CD14-positive monocyte (primary cell): ENCODE measurements at regions not wholly inside any gene's neighbourhood (a gene's known extent, or its start where the extent isn't known, plus 50 kb on each side); places are given as distances from the start of the nearest gene placed in this dataset.

Experiments
- DNase-seq, 3 donors: peaks; one replicate each; pipeline ENCODE4 v3.0.0-alpha.2; 2011 to 2022
- H2AFZ ChIP-seq: 2 replicates; pipeline ENCODE4 v1.6.0; 2012; ENCODE audit warnings: mild to moderate bottlenecking, low read depth, low read length, inconsistent platforms; ENCODE audit not compliant: insufficient read depth, poor library complexity, severe bottlenecking
- H3K27ac ChIP-seq, 2 donors: 1 replicate in 1 of 2; 2 replicates in 1 of 2; pipeline ENCODE4 v1.5.1; 2012 to 2013; ENCODE audit warnings: low read length in 2 of 2, control low read depth in 1 of 2, inconsistent platforms in 1 of 2, low read depth in 1 of 2, mild to moderate bottlenecking in 1 of 2
- H3K27me3 ChIP-seq, 2 donors: one replicate each; pipeline versions ENCODE4 v1.6.0 to v1.6.1; 2011 to 2013; ENCODE audit warnings: low read length in 2 of 2; ENCODE audit not compliant: control insufficient read depth in 2 of 2, insufficient read depth in 2 of 2
- H3K36me3 ChIP-seq, 2 donors: replicated peaks in 1 of 2; 1 replicate in 1 of 2; 2 replicates in 1 of 2; pipeline versions ENCODE4 v1.5.1 to v1.6.1; 2012 to 2013; ENCODE audit warnings: low read length in 2 of 2, control low read depth in 1 of 2, inconsistent platforms in 1 of 2, mild to moderate bottlenecking in 1 of 2; ENCODE audit not compliant: insufficient read depth in 2 of 2, control insufficient read depth in 1 of 2
- H3K4me1 ChIP-seq, 2 donors: 1 replicate in 1 of 2; 2 replicates in 1 of 2; pipeline versions ENCODE4 v1.5.1 to v1.6.1; 2012 to 2013; ENCODE audit warnings: low read length in 2 of 2, control low read depth in 1 of 2, inconsistent platforms in 1 of 2, mild to moderate bottlenecking in 1 of 2, moderate library complexity in 1 of 2; ENCODE audit not compliant: insufficient read depth in 2 of 2, control insufficient read depth in 1 of 2
- H3K4me2 ChIP-seq: replicated peaks from 2 replicates; pipeline ENCODE3; 2012; ENCODE audit warnings: low read length, moderate library complexity, mild to moderate bottlenecking; ENCODE audit not compliant: poor library complexity, severe bottlenecking; ENCODE audit errors: extremely low read depth
- H3K4me3 ChIP-seq, 3 experiments: fragments of 200-600 bp in 1 of 3; sonication (generic) in 1 of 3; replicated peaks in 1 of 3; 1 replicate in 2 of 3; 2 replicates in 1 of 3; pipeline ENCODE4 v1.5.1; 2011 to 2013; ENCODE audit warnings: low read length in 3 of 3, mild to moderate bottlenecking in 3 of 3, control low read depth in 2 of 3, low read depth in 2 of 3, inconsistent platforms in 1 of 3, moderate library complexity in 1 of 3
- H3K79me2 ChIP-seq: 2 replicates; pipeline ENCODE4 v1.6.0; 2012; ENCODE audit warnings: mild to moderate bottlenecking, control low read depth, inconsistent platforms, low read length, moderate library complexity; ENCODE audit not compliant: insufficient read depth
- H3K9ac ChIP-seq: 2 replicates; pipeline ENCODE4 v1.6.0; 2017; ENCODE audit warnings: low read length, mild to moderate bottlenecking; ENCODE audit not compliant: insufficient read depth, poor library complexity, severe bottlenecking
- H3K9me3 ChIP-seq, 2 donors: replicated peaks in 1 of 2; 1 replicate in 1 of 2; 2 replicates in 1 of 2; pipeline versions ENCODE4 v1.5.1 to v1.6.1; 2012 to 2013; ENCODE audit warnings: low read length in 2 of 2, control low read depth in 1 of 2; ENCODE audit not compliant: control insufficient read depth in 1 of 2, insufficient read depth in 1 of 2
- H4K20me1 ChIP-seq: 2 replicates; pipeline ENCODE4 v1.6.0; 2012; ENCODE audit warnings: mild to moderate bottlenecking, low read length, control low read depth, moderate library complexity; ENCODE audit not compliant: insufficient read depth
- H3K27ac Mint-ChIP-seq, 7 donors: one replicate each; pipeline ENCODE4 v1.8.0; 2020; ENCODE audit warnings: mild to moderate bottlenecking in 7 of 7, mixed read lengths in 7 of 7, moderate library complexity in 6 of 7, inconsistent platforms in 2 of 7
- H3K27me3 Mint-ChIP-seq, 3 donors: one replicate each; pipeline ENCODE4 v1.8.0; 2021 to 2022; ENCODE audit warnings: low read depth in 3 of 3, mild to moderate bottlenecking in 3 of 3, mixed read lengths in 3 of 3, moderate library complexity in 3 of 3, inconsistent platforms in 1 of 3
- H3K36me3 Mint-ChIP-seq, 2 donors: one replicate each; pipeline ENCODE4 v1.8.0; 2020; ENCODE audit warnings: mixed read lengths in 2 of 2, inconsistent platforms in 1 of 2, mild to moderate bottlenecking in 1 of 2
- H3K4me1 Mint-ChIP-seq: one replicate; pipeline ENCODE4 v1.8.0; 2020; ENCODE audit warnings: mild to moderate bottlenecking, mixed read lengths
- H3K4me3 Mint-ChIP-seq, 2 donors: one replicate each; pipeline ENCODE4 v1.8.0; 2020; ENCODE audit warnings: mild to moderate bottlenecking in 2 of 2, mixed read lengths in 2 of 2, moderate library complexity in 1 of 2
- H3K9me3 Mint-ChIP-seq, 7 donors: one replicate each; pipeline ENCODE4 v1.8.0; 2020 to 2022; ENCODE audit warnings: mixed read lengths in 7 of 7, mild to moderate bottlenecking in 6 of 7, moderate library complexity in 6 of 7, inconsistent platforms in 2 of 7
- CTCF ChIP-seq: fragments of 200-600 bp; IDR thresholded peaks from one replicate; pipeline ENCODE4 v1.8.0; 2022; ENCODE audit warnings: antibody characterized with exemption, mild to moderate bottlenecking
- WGBS: methylation state at CpG from one replicate; pipeline ENCODE4 v1.1.5; 2013; ENCODE audit warnings: missing lambda C conversion rate; ENCODE audit not compliant: insufficient coverage; 5-methylcytosine and 5-hydroxymethylcytosine counted together
- intact Hi-C, 2 donors: fragments of 100-400 bp; cut with micrococcal nuclease; formaldehyde crosslinking; loops; one replicate each; pipeline versions ENCODE4 v1.15.0 to v1.15.1; 2023

DNA sequence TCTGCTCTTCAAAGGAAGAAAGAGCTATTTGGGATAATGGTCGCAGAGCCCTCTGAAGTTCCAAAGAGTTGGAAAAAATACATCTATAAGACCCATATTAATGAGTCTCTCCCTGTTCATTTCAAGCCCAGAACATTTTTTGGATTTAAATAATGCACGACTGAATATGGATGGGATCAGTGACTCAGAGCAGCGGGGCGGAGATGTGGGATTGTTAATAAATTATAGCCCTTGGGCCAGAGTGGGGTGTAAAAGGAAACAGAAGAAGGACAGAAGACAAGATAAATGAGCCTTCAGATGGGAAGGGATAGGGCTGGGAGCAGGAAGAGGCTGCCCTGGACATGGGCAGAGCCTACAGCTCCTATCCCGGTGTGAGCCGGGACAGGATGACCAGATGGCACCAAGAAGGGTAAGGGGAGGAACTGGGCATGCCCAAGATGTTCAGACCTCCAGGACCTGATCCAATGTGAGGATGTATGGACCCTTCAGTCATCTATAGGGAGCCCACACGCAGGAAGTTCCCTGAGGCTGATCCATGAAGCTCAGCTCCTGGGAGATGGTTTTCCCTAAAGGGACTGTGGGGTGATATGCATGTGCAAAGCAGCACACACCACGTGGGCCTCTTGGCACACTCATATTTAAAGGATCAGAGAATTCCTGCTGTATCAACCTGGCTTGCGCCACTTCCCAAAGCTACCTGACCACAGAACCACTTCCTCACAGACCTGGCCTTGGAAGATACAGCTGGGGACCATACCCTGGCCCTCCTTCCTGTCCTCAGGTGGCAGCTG, 96.1 kb upstream of the PLXNA4 start:
- Histone ChIP-seq H3K9ac (no peak overlapping the region), H3K27ac (no peak overlapping the region), H3K4me1 (no peaks in the 10 kb centered on the region), H3K79me2 (no peaks in the 10 kb centered on the region), H3K4me3 (no peak overlapping the region), H3K27me3 (no peaks in the 10 kb centered on the region), H2AFZ (no peak overlapping the region), H3K4me2 (no peak overlapping the region), H3K36me3 (no peaks in the 10 kb centered on the region), H4K20me1 (no peaks in the 10 kb centered on the region), H3K9me3 (no peaks in the 10 kb centered on the region)
- no peaks in the 10 kb centered on the region for H3K4me1 Mint-ChIP-seq
- DNase-seq: no peak
- peaks cover 0 to 4% (median 2%) of the 10 kb centered on the region in 3 donors for H3K27me3 Mint-ChIP-seq
- H3K36me3 Mint-ChIP-seq: no peaks in the 10 kb centered on the region
- intact Hi-C loops: no loop called here
- TF ChIP-seq CTCF: no peak
- WGBS: 87% methylated on average over 7 of the region's 9 CpGs
- no peak overlapping the region for H3K4me3 Mint-ChIP-seq
- no peak overlapping the region for H3K27ac Mint-ChIP-seq
- peaks cover 0 to 6% (median 0%) of the 10 kb centered on the region in 7 donors for H3K9me3 Mint-ChIP-seq

DNA sequence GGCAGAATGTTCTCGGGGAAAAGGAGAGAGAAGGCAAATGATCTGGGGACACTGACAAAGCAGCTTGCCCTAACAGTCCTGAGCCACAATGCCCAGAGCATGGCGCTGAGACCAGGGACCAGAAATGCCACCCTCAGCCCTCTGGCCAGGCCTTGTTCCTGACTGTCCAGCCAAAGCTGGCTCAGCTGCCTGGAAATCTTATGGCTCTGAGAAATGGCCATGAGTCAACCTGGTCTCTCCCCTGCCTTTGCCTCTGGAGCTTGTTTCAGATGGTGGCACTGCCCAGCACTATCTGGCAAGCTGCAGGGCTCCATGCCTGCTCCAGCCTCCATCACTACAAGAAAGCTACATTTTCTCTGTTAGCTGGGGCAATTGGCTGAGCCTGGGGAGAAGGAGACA, 90.5 kb upstream of the PLXNA4 start:
- Histone ChIP-seq H3K79me2 (no peaks in the 10 kb centered on the region), H3K4me1 (no peaks in the 10 kb centered on the region), H3K4me3 (no peak overlapping the region), H3K27me3 (no peaks in the 10 kb centered on the region), H3K27ac (no peak overlapping the region), H3K4me2 (no peak overlapping the region), H2AFZ (peak overlapping the region; percentile 7), H3K9ac (no peak overlapping the region), H3K36me3 (no peaks in the 10 kb centered on the region), H3K9me3 (no peaks in the 10 kb centered on the region), H4K20me1 (no peaks in the 10 kb centered on the region)
- intact Hi-C loops: no loop called here
- 100% methylated on average over 1 of the region's 2 CpGs for WGBS
- H3K27me3 Mint-ChIP-seq: peaks cover 0 to 2% (median 2%) of the 10 kb centered on the region in 3 donors
- H3K36me3 Mint-ChIP-seq: no peaks in the 10 kb centered on the region
- H3K4me3 Mint-ChIP-seq: no peak overlapping the region
- TF ChIP-seq CTCF: no peak
- peaks cover 5% of the 10 kb centered on the region for H3K4me1 Mint-ChIP-seq
- H3K9me3 Mint-ChIP-seq: peaks cover 0 to 2% (median 0%) of the 10 kb centered on the region in 7 donors
- peak overlapping the region in 1 of 7 donors; percentile 19 for H3K27ac Mint-ChIP-seq
- no peak for DNase-seq
